ENCODE measurements at regions not wholly inside any gene's neighbourhood (a gene's known extent, or its start where the extent isn't known, plus 50 kb on each side); places are given as distances from the start of the nearest gene placed in this dataset.
"Not testable (repeated sequence)": the region's sequence is repeated elsewhere in the genome, so short reads cannot be mapped to it uniquely, and the experiment has no call there.

GRCh38 chr13:81244011-81244410, 903.1 kb upstream of the SPRY2 start:
- no peak for DNase-seq (ENCODE audit: low read depth in 1 of 2, low spot score in 1 of 2)
- H3K4me2 ChIP-seq = no peak overlapping the region
- no peak for FAIRE-seq
- no peak for ATAC-seq
- POLR2A ChIA-PET = no interaction called here
- H3K9me3 ChIP-seq = no peaks in the 10 kb centered on the region
- no peak overlapping the region for H3K4me3 ChIP-seq
- 5% methylated on average over 1 of the region's 1 CpG for WGBS (ENCODE audit: missing lambda C conversion rate)
- no peak overlapping the region for H3K27ac ChIP-seq
- CTCF ChIA-PET = no interaction called here
- TF ChIP-seq NFE2L2 (conservative IDR thresholded peaks at IDR 0.05; ENCODE audit: low read length) (no peak), MAX (IDR thresholded peaks at IDR 0.05) (no peak), POLR2A (IDR thresholded peaks at IDR 0.05; ENCODE audit: low read length) (no peak), CTCF (IDR thresholded peaks at IDR 0.05) (no peak), HMGXB4 (CRISPR knock-in tag; IDR thresholded peaks at IDR 0.05; ENCODE audit: borderline replicate concordance) (no peak), TFCP2L1 (CRISPR knock-in tag; IDR thresholded peaks at IDR 0.05) (no peak), CEBPB (IDR thresholded peaks at IDR 0.05) (no peak), FOSL2 (IDR thresholded peaks at IDR 0.05) (no peak), FOSL2 (CRISPR knock-in tag; IDR thresholded peaks at IDR 0.05) (no peak), MYC (IDR thresholded peaks at IDR 0.05; ENCODE audit: borderline replicate concordance, low read length) (no peak), ZNF302 (CRISPR knock-in tag; IDR thresholded peaks at IDR 0.05) (no peak), MAZ (IDR thresholded peaks at IDR 0.05; ENCODE audit: borderline replicate concordance, low read depth, low read length) (no peak), GATA3 (IDR thresholded peaks at IDR 0.05; ENCODE audit: borderline replicate concordance) (no peak), BCL3 (IDR thresholded peaks at IDR 0.05) (no peak), EHF (CRISPR knock-in tag; IDR thresholded peaks at IDR 0.05) (no peak), JUN (IDR thresholded peaks at IDR 0.05) (no peak), TP53 (CRISPR knock-in tag; IDR thresholded peaks at IDR 0.05) (no peak)
- H3K4me1 ChIP-seq = no peaks in the 10 kb centered on the region

GRCh38 chr13:81230386-81230785, 889.5 kb upstream of the SPRY2 start:
- ChIA-PET POLR2A (no interaction called here), CTCF (no interaction called here)
- 3% methylated on average over 2 of the region's 2 CpGs for WGBS (ENCODE audit: missing lambda C conversion rate)
- Histone ChIP-seq H3K4me1 (no peaks in the 10 kb centered on the region), H3K27ac (no peak overlapping the region), H3K9me3 (no peaks in the 10 kb centered on the region), H3K4me2 (no peak overlapping the region), H3K4me3 (no peak overlapping the region)
- FAIRE-seq (no peak), ATAC-seq (no peak), DNase-seq (ENCODE audit: low read depth in 1 of 2, low spot score in 1 of 2) (no peak)
- TF ChIP-seq CTCF (IDR thresholded peaks at IDR 0.05) (no peak), MAFK (IDR thresholded peaks at IDR 0.05; ENCODE audit: partially characterized antibody) (no peak)

- ATAC-seq, CTCF ChIA-PET: not testable (repeated sequence)
Measured at GRCh38 chr13:81226830-81227229, 885.9 kb upstream of the SPRY2 start.

More at GRCh38 chr13:81226830-81227229, 885.9 kb upstream of the SPRY2 start:
- H3K27ac ChIP-seq; DNase-seq (ENCODE audit: low read depth in 1 of 2, low spot score in 1 of 2); H3K9me3 ChIP-seq; FAIRE-seq; POLR2A ChIA-PET; H3K4me3 ChIP-seq; H3K4me2 ChIP-seq; H3K4me1 ChIP-seq: not testable (repeated sequence)
- WGBS (ENCODE audit: missing lambda C conversion rate) = 36% methylated on average over 4 of the region's 4 CpGs

All from A549 (cell line).